ENCODE measurements at regions not wholly inside any gene's neighbourhood (a gene's known extent, or its start where the extent isn't known, plus 50 kb on each side); places are given as distances from the start of the nearest gene placed in this dataset.

GRCh38 chrX:110472265-110472664 is 113.6 kb downstream of the RTL9 start:
- Histone ChIP-seq H3K4me3 (ENCODE audit: low read depth, low read length) (no peak overlapping the region), H3K36me3 (replicated peaks) (no peaks in the 10 kb centered on the region), H3K27ac (no peak overlapping the region), H3K27me3 (replicated peaks) (no peaks in the 10 kb centered on the region)
- no peak for DNase-seq
- in situ Hi-C loops (cut with HindIII; ENCODE audit: low pct_ligation_motif_present, low sequenced_read_pairs) = no loop called here
- no peak for TF ChIP-seq CTCF (IDR thresholded peaks at IDR 0.05; ENCODE audit: low read depth, low read length, missing control alignments)

- Histone ChIP-seq H3K4me3 (ENCODE audit: low read depth, low read length) (no peak overlapping the region), H3K27ac (no peak overlapping the region), H3K36me3 (replicated peaks) (no peaks in the 10 kb centered on the region), H3K27me3 (replicated peaks) (no peaks in the 10 kb centered on the region)
- in situ Hi-C loops (cut with HindIII; ENCODE audit: low pct_ligation_motif_present, low sequenced_read_pairs) = no loop called here
- no peak for TF ChIP-seq CTCF (IDR thresholded peaks at IDR 0.05; ENCODE audit: low read depth, low read length, missing control alignments)
- DNase-seq = no peak
Observed at GRCh38 chrX:110477593-110478228, 119.1 kb downstream of the RTL9 start.

- Histone ChIP-seq H3K36me3 (replicated peaks) (no peaks in the 10 kb centered on the region), H3K27me3 (replicated peaks) (no peaks in the 10 kb centered on the region), H3K4me3 (ENCODE audit: low read depth, low read length) (no peak overlapping the region), H3K27ac (no peak overlapping the region)
- no peak for DNase-seq
- in situ Hi-C loops (cut with HindIII; ENCODE audit: low pct_ligation_motif_present, low sequenced_read_pairs) = no loop called here
- TF ChIP-seq CTCF (IDR thresholded peaks at IDR 0.05; ENCODE audit: low read depth, low read length, missing control alignments) = no peak
Observed at GRCh38 chrX:110491846-110492620, 133.4 kb downstream of the RTL9 start.

GRCh38 chrX:110504947-110505346 is 146.3 kb downstream of the RTL9 start:
- in situ Hi-C loops (cut with HindIII; ENCODE audit: low pct_ligation_motif_present, low sequenced_read_pairs) = no loop called here
- H3K36me3 ChIP-seq (replicated peaks) = no peaks in the 10 kb centered on the region
- no peak overlapping the region for H3K27ac ChIP-seq
- no peak for TF ChIP-seq CTCF (IDR thresholded peaks at IDR 0.05; ENCODE audit: low read depth, low read length, missing control alignments)
- H3K27me3 ChIP-seq (replicated peaks) = no peaks in the 10 kb centered on the region
- no peak for DNase-seq
- H3K4me3 ChIP-seq (ENCODE audit: low read depth, low read length) = no peak overlapping the region

GRCh38 chrX:110509755-110510532 is 151.3 kb downstream of the RTL9 start:
- H3K27ac ChIP-seq = no peak overlapping the region
- TF ChIP-seq CTCF (IDR thresholded peaks at IDR 0.05; ENCODE audit: low read depth, low read length, missing control alignments) = no peak
- H3K4me3 ChIP-seq (ENCODE audit: low read depth, low read length) = no peak overlapping the region
- no peaks in the 10 kb centered on the region for H3K36me3 ChIP-seq (replicated peaks)
- no peak for DNase-seq
- in situ Hi-C loops (cut with HindIII; ENCODE audit: low pct_ligation_motif_present, low sequenced_read_pairs) = no loop called here
- H3K27me3 ChIP-seq (replicated peaks) = no peaks in the 10 kb centered on the region

Measured in brain microvascular endothelial cell (primary cell).